MCF 10A (cell line): ENCODE measurements at regions not wholly inside any gene's neighbourhood (a gene's known extent, or its start where the extent isn't known, plus 50 kb on each side); places are given as distances from the start of the nearest gene placed in this dataset.

Experiments
- BruUV-seq: library from RNA; stranded (reverse); fragments of 400-500 nt; replicated peaks from 2 replicates; lab custom pipeline; 2021; lab: Mats Ljungman, UMichigan
- CTCF ChIA-PET: fragments of 300-600 bp; sonication (Branson Sonifier 250); formaldehyde crosslinking; extraction: SDS; loops from one replicate; lab custom pipeline; 2021; ENCODE audit warnings: antibody characterized with exemption, inconsistent platforms; lab: Yijun Ruan, JAX
- POLR2A ChIA-PET: fragments of 300-600, 350-650 bp; sonication (Branson Sonifier 250); formaldehyde crosslinking; extraction: SDS; loops from one replicate; lab custom pipeline; 2020; ENCODE audit warnings: antibody characterized with exemption, inconsistent platforms; lab: Yijun Ruan, JAX
- DNase-seq: peaks from one replicate; pipeline ENCODE4 v3.0.0-alpha.2; 2018; ENCODE audit not compliant: unreplicated experiment
- H3K27ac Mint-ChIP-seq: one replicate; pipeline ENCODE4 v1.8.0; 2022; ENCODE audit warnings: mild to moderate bottlenecking, low read depth, mixed read lengths; ENCODE audit not compliant: unreplicated experiment
- H3K27me3 Mint-ChIP-seq: one replicate; pipeline ENCODE4 v1.8.0; 2022; ENCODE audit warnings: mixed read lengths; ENCODE audit not compliant: insufficient read depth, unreplicated experiment
- H3K36me3 Mint-ChIP-seq: one replicate; pipeline ENCODE4 v1.8.0; 2022; ENCODE audit warnings: mild to moderate bottlenecking, moderate library complexity, mixed read lengths; ENCODE audit not compliant: insufficient read depth, unreplicated experiment
- H3K4me1 Mint-ChIP-seq: one replicate; pipeline ENCODE4 v1.8.0; 2022; ENCODE audit warnings: mixed read lengths; ENCODE audit not compliant: insufficient read depth, unreplicated experiment
- H3K4me3 Mint-ChIP-seq: one replicate; pipeline ENCODE4 v1.8.0; 2022; ENCODE audit warnings: mild to moderate bottlenecking, moderate library complexity, mixed read lengths; ENCODE audit not compliant: unreplicated experiment
- H3K9me3 Mint-ChIP-seq: one replicate; pipeline ENCODE4 v1.8.0; 2022; ENCODE audit warnings: mixed read lengths; ENCODE audit not compliant: unreplicated experiment
- intact Hi-C: fragments of 100-400 bp; cut with micrococcal nuclease; formaldehyde crosslinking; loops from 2 replicates; pipeline ENCODE4 v1.14.1; 2022
- TF ChIP-seq, protein P1 (sequence below): fragments of 200-600 bp; IDR thresholded peaks from one replicate; pipeline ENCODE4 v1.8.0; 2022; ENCODE audit warnings: antibody characterized with exemption, mild to moderate bottlenecking; ENCODE audit not compliant: unreplicated experiment

DNA sequence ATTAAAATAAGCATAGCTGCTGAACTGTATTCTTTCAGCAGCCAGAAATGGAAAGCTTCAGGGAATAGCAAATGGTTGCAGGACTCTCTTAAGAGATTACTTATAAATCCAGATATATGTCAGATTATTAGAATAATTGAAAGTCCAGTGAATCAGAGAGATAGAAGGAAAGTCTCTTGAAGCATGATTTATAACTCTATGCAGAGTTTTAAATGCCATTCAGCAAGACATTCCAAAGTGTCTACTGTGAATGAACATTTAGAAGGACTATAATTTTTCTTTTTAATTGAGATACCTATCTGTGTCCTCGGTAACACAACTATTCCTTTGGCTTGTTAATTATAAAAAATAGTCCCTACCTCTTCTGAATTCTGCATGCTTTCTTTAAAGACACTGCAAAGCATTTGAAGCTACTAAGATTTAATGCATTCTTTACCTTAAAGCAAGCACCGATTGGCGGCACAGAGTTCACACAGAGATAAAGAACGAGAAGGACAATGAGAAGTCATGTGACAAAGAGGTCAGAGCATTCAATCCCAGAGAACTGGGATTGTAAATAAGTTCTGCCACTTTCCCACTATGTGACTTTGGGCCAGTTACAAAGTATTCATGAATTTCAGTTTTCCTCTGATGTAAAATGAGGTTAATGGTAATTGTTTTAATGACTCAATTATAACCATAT, 371.0 kb upstream of the ATP2B1 start:
- no peak for DNase-seq
- no peak overlapping the region for H3K27ac Mint-ChIP-seq
- TF ChIP-seq, protein P1, sequence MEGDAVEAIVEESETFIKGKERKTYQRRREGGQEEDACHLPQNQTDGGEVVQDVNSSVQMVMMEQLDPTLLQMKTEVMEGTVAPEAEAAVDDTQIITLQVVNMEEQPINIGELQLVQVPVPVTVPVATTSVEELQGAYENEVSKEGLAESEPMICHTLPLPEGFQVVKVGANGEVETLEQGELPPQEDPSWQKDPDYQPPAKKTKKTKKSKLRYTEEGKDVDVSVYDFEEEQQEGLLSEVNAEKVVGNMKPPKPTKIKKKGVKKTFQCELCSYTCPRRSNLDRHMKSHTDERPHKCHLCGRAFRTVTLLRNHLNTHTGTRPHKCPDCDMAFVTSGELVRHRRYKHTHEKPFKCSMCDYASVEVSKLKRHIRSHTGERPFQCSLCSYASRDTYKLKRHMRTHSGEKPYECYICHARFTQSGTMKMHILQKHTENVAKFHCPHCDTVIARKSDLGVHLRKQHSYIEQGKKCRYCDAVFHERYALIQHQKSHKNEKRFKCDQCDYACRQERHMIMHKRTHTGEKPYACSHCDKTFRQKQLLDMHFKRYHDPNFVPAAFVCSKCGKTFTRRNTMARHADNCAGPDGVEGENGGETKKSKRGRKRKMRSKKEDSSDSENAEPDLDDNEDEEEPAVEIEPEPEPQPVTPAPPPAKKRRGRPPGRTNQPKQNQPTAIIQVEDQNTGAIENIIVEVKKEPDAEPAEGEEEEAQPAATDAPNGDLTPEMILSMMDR, result no peak
- intact Hi-C loops, result no loop called here
- ChIA-PET POLR2A (no interaction called here), CTCF (no interaction called here)
- H3K36me3 Mint-ChIP-seq, result no peaks in the 10 kb centered on the region
- H3K9me3 Mint-ChIP-seq, result peaks cover 6% of the 10 kb centered on the region
- peaks cover 8% of the 10 kb centered on the region for H3K27me3 Mint-ChIP-seq
- H3K4me3 Mint-ChIP-seq, result no peak overlapping the region
- no peaks in the 10 kb centered on the region for H3K4me1 Mint-ChIP-seq
- no TSS peak for BruUV-seq

DNA sequence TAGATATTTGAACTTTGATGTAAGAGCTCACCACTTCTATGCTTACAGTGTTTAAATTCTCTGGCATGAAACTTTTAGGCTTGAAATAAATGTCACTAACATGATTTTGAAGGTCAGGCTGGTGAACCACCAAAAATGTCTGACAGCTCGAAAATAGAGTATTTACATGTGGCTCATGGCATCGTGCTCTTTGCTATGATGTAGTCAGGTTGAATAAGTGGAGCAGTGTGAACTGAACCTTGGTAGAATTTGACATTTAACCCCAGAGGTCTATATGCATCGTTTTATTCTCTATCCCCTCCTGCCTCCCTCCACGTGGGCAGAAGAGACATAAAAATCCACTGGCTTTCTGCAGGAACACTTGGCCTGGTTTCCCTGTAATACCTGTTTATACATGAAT, 369.7 kb upstream of the ATP2B1 start:
- ChIA-PET POLR2A (interaction anchor here (0.6 to 0.7 kb wide), 2 partner anchors 440 to 755 kb away, joined by 3 to 4 read pairs; no protein-coding TSS in a partner anchor), CTCF (no interaction called here)
- H3K27ac Mint-ChIP-seq, result no peak overlapping the region
- DNase-seq, result no peak
- H3K4me1 Mint-ChIP-seq, result no peaks in the 10 kb centered on the region
- no TSS peak for BruUV-seq
- TF ChIP-seq, protein P1, result no peak
- H3K36me3 Mint-ChIP-seq, result no peaks in the 10 kb centered on the region
- peaks cover 8% of the 10 kb centered on the region for H3K9me3 Mint-ChIP-seq
- peaks cover 11% of the 10 kb centered on the region for H3K27me3 Mint-ChIP-seq
- intact Hi-C loops, result no loop called here
- no peak overlapping the region for H3K4me3 Mint-ChIP-seq

DNA sequence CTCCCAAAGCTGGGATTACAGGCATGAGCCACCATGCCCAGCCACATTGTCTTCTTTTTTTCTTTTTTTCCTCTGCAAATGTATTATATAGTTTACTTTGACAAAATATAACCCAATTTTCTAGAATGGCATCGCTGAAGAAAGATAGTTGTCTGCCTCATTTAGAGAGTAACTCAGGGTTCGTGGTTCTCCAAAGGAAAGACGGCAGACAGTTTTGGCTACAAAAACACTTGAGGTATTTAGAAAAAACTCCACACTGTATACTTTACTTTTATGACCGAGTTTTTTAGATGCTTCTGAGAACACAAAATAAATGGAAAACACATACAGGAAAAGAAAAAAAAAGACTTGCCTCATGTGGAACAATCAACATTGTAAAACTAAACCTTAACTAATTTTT, 369.1 kb upstream of the ATP2B1 start:
- H3K36me3 Mint-ChIP-seq, result no peaks in the 10 kb centered on the region
- H3K4me3 Mint-ChIP-seq, result no peak overlapping the region
- no peaks in the 10 kb centered on the region for H3K4me1 Mint-ChIP-seq
- peaks cover 8% of the 10 kb centered on the region for H3K9me3 Mint-ChIP-seq
- intact Hi-C loops, result no loop called here
- POLR2A ChIA-PET, result interaction anchor here (0.6 kb wide), 1 partner anchor 17 kb away, joined by 4 read pairs; no protein-coding TSS in a partner anchor
- BruUV-seq, result no TSS peak
- CTCF ChIA-PET, result no interaction called here
- peaks cover 11% of the 10 kb centered on the region for H3K27me3 Mint-ChIP-seq
- no peak for DNase-seq
- no peak overlapping the region for H3K27ac Mint-ChIP-seq
- TF ChIP-seq, protein P1, result no peak

DNA sequence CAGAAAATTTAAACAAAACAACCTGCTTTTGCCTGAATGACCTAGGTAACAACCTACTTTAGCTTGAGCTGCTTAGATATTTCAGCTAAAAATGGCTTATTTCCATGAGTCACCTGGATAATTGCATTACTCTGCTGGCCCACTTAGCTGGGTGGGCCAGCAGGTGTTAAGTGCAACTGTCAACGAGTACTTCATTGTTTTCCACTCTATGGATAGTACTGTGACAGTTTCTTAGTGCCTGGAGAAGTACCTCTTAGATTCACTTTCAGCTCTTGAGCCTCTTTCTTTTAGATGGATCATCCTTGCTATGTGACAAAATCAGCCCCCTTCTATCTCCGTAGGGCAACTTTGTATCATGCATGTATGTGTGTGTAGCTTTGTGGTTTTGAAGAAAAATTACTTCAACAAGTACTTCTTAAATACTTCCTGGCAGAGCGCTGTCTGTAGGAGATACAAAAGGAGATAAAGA, 368.2 kb upstream of the ATP2B1 start:
- no TSS peak for BruUV-seq
- no peaks in the 10 kb centered on the region for H3K36me3 Mint-ChIP-seq
- TF ChIP-seq, protein P1, result no peak
- H3K27me3 Mint-ChIP-seq, result peaks cover 11% of the 10 kb centered on the region
- no peak overlapping the region for H3K4me3 Mint-ChIP-seq
- CTCF ChIA-PET, result interaction anchor here (1.2 to 1.3 kb wide), 2 partner anchors 10 to 370 kb away, joined by 3 to 5 read pairs; no protein-coding TSS in a partner anchor
- H3K9me3 Mint-ChIP-seq, result peaks cover 8% of the 10 kb centered on the region
- no peaks in the 10 kb centered on the region for H3K4me1 Mint-ChIP-seq
- no peak for DNase-seq
- intact Hi-C loops, result no loop called here
- POLR2A ChIA-PET, result interaction anchor here (0.7 kb wide), 1 partner anchor 8 kb away, joined by 3 read pairs; no protein-coding TSS in a partner anchor
- H3K27ac Mint-ChIP-seq, result no peak overlapping the region
